HG02610 (cell line): ENCODE measurements at regions not wholly inside any gene's neighbourhood (a gene's known extent, or its start where the extent isn't known, plus 50 kb on each side); places are given as distances from the start of the nearest gene placed in this dataset.

Source experiments
- ATAC-seq: cut with Tn5 transposase; IDR thresholded peaks from one replicate; pipeline ENCODE4 v1.9.1; 2021; ENCODE audit warnings: mild to moderate bottlenecking, moderate library complexity; ENCODE audit not compliant: unreplicated experiment

DNA sequence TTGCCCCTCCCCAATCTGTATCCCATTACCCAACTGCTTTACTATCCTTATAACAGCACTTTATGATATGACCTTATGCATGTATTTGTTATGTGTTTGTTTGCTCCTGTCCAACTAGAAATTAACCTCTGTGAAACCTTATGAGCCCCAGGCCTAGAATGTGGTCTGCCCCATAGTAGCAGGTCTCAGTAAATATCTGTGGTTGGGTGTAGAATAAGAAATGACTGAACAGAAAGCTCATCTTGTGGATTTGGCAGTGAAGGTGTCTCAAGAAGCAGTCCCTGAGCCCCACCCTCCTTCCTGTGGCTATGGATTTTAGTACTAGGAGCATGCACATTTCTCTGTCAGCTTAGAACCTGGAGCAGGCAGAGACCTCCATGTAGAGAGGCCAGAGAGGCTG, 229.0 kb upstream of the LCORL start:
- no peak for ATAC-seq

GRCh38 chr4:18248611-18249010, 227.1 kb upstream of the LCORL start:
- no peak for ATAC-seq

- ATAC-seq, result no peak
Measured at GRCh38 chr4:18247189-18247588, 225.6 kb upstream of the LCORL start.

GRCh38 chr4:18242919-18243693, 221.6 kb upstream of the LCORL start:
- no peak for ATAC-seq

- no peak for ATAC-seq
Measured at GRCh38 chr4:18241727-18242126, 220.2 kb upstream of the LCORL start.

GRCh38 chr4:18234108-18234507, 212.6 kb upstream of the LCORL start:
- no peak for ATAC-seq

GRCh38 chr4:18231726-18232125, 210.2 kb upstream of the LCORL start:
- ATAC-seq, result no peak

GRCh38 chr4:18227880-18228279, 206.3 kb upstream of the LCORL start:
- ATAC-seq, result no peak

DNA sequence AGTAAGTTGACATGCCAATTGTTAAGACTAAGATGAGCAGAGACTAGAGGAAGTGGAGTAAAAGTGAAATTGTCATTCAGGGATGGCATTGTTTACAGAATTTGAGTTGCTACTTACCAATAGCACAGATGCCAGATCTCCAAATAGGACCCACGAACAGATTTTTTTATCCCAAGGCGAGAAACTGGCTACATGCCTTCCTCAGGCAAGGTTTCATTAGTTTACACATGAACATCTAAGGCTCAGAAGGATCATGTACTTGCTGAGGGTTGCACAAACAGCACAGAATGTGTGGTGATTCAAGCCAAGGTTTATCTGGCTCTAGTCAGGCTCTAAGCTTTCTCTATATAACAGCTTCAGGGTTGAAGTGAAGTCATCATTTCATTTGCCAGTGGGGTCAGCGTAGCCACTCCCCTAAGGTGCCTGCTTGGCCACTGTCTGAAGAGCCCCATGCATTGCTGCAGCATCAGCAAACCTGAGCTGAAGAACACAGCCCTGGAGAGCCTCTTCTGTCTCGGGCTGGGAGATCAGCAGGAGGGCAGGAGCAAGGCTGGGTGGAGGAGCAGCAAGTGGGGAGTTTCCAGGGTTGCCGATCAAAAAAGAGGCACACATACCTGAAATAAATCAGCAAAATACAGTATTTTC, 193.0 kb upstream of the LCORL start:
- peak; percentile 48 for ATAC-seq

DNA sequence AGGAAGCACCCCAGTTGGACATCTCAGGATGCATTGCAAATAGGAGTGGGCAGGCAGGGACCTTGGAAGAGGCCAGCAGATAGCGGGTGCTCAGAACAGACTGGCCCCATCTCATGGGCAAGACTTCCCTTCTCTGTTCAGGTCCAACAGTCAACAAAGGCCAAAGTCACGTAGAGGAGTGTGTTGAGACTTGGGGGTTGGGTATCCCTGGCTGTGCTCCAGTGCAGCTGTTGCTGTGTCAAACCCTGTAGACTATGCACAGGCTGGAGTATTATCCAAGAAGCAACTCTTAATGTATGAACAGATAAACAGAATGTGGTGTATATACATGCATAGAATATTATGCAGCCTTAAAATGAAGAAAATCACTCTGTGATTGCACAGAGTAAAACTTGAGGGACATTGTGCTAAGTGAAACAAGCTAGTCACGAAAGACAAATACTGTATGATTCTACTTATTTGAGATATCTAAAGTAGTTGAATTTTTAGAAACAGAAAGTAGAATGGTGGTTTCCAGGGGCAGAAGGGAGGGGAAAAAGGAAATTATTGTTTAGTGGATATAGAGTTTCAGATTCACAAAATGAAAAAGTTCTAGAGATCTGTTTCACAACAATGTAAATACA, 192.1 kb upstream of the LCORL start:
- peak; percentile 41 for ATAC-seq

DNA sequence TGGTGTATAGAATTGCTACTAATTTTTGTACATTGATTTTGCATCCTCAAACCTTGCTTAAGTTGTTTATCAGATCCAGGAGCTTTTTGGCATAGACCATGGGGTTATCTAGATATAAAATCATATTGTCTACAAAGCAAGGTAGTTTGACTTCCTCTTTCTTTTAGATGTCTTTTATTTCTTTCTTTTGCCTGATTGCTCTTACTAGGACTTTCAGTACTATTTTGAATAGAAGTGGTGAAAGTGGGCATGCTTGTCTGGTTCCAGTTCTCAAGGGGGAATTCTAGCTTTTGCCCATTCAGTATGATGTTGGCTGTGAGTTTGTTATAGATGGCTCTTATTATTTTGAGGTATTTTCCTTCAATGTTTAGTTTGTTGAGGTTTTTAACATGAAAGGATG, 187.9 kb upstream of the LCORL start:
- ATAC-seq, result peak; percentile 75

GRCh38 chr4:18203966-18204365, 182.4 kb upstream of the LCORL start:
- no peak for ATAC-seq

- ATAC-seq, result no peak
Measured at GRCh38 chr4:18202486-18202885, 180.9 kb upstream of the LCORL start.

- ATAC-seq, result no peak
Measured at GRCh38 chr4:18201885-18202284, 180.3 kb upstream of the LCORL start.

- ATAC-seq, result no peak
Measured at GRCh38 chr4:18198653-18199052, 177.1 kb upstream of the LCORL start.

DNA sequence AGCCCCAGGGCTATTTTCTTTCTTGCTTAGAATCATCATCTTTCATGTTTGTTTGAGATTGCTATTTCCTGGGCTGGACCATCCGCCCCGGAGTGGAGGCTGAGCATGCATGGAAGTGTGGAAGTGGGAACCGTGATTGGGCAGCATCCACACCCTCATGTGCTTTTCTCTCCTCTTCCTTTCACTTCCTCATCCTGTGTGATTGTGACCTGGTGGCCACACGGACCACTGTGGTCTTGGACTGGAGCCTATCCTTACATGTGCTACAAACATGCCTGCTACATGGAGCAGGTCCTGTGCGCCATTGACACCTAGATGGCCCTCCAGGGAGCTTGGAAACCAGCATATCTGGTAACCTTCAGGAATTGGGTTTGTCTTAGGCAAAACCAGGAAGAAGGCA, 175.9 kb upstream of the LCORL start:
- ATAC-seq, result no peak

- no peak for ATAC-seq
Measured at GRCh38 chr4:18194278-18194677, 172.7 kb upstream of the LCORL start.

DNA sequence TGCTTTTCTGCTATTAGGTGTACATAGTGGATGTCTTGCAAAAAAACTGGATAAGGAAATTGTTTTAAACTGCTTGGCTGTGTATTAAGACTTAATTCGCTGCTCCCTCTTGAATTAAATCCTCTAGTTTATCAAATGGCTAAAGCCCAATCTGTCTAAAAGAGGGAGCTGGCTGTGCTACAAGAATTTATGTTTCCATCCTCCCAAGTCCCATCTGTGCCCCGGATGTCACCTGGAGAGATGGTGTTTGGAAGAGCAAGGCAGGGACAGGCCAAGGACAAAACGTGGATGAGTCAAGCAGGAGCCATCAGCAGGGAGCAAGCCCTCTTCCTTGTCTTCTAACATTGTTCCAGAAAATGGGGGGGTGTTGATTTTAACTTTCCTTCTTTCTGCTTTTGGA, 171.3 kb upstream of the LCORL start:
- no peak for ATAC-seq

- no peak for ATAC-seq
Measured at GRCh38 chr4:18185491-18185890, 163.9 kb upstream of the LCORL start.

DNA sequence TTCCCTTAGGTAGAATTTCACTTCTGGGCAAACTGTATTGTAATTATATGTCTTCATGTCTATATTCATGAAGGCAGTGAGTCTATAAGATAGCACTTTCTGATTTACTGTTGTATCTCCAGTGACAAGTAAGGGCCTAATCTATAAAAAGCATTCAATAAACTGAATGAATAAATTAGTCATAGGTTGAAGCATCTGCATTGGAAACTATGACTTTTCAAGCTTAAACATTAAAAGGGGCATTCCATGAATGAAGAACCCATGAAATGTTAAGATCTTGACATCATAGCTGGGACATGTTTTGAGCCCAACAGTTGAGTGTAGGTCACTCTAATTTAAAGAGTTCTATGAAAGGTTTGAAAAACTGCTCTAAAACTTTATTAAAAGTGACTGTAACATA, 159.3 kb upstream of the LCORL start:
- no peak for ATAC-seq

- ATAC-seq, result no peak
Measured at GRCh38 chr4:18180122-18180521, 158.6 kb upstream of the LCORL start.

GRCh38 chr4:18171896-18172295, 150.3 kb upstream of the LCORL start:
- no peak for ATAC-seq
